GM13976 (cell line): ENCODE measurements at regions not wholly inside any gene's neighbourhood (a gene's known extent, or its start where the extent isn't known, plus 50 kb on each side); places are given as distances from the start of the nearest gene placed in this dataset.

Experiments
- DNase-seq: peaks from one replicate; pipeline ENCODE4 v3.0.0; 2012; ENCODE audit warnings: low spot score
- in situ Hi-C: fragments of 300-500 bp; cut with MboI; formaldehyde crosslinking; loops from one replicate; pipeline ENCODE4 v1.12.0; 2022; ENCODE audit warnings: low sequenced_read_pairs, mixed read lengths, inconsistent platforms; ENCODE audit not compliant: unreplicated experiment
- TF ChIP-seq, protein P1 (sequence below): IDR thresholded peaks from 2 replicates; pipeline ENCODE4 v1.5.1; 2012; ENCODE audit warnings: borderline replicate concordance, mild to moderate bottlenecking; ENCODE audit not compliant: insufficient read depth; ENCODE audit errors: extremely low read depth, missing control alignments, control extremely low read depth

DNA sequence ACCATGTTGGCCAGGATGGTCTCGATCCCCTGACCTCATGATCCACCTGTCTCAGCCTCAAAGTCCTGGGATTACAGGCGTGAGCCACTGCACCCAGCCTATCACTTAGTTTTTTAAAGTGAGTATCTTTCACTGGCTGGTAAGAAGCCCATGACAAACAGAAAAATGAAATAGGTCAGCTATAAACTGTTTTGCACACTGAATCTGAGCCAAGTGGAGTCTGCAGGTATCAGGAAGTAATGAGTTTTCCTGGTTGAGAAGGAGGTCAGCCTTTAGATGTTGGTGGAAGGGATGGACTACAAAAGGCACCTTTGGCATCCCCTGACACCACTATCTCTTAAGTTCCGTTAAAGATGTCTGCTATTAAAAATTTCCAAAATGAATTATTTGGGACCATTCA, 345.1 kb downstream of the AASDHPPT start:
- TF ChIP-seq, protein P1, sequence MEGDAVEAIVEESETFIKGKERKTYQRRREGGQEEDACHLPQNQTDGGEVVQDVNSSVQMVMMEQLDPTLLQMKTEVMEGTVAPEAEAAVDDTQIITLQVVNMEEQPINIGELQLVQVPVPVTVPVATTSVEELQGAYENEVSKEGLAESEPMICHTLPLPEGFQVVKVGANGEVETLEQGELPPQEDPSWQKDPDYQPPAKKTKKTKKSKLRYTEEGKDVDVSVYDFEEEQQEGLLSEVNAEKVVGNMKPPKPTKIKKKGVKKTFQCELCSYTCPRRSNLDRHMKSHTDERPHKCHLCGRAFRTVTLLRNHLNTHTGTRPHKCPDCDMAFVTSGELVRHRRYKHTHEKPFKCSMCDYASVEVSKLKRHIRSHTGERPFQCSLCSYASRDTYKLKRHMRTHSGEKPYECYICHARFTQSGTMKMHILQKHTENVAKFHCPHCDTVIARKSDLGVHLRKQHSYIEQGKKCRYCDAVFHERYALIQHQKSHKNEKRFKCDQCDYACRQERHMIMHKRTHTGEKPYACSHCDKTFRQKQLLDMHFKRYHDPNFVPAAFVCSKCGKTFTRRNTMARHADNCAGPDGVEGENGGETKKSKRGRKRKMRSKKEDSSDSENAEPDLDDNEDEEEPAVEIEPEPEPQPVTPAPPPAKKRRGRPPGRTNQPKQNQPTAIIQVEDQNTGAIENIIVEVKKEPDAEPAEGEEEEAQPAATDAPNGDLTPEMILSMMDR, result no peak
- in situ Hi-C loops, result no loop called here
- DNase-seq, result no peak

DNA sequence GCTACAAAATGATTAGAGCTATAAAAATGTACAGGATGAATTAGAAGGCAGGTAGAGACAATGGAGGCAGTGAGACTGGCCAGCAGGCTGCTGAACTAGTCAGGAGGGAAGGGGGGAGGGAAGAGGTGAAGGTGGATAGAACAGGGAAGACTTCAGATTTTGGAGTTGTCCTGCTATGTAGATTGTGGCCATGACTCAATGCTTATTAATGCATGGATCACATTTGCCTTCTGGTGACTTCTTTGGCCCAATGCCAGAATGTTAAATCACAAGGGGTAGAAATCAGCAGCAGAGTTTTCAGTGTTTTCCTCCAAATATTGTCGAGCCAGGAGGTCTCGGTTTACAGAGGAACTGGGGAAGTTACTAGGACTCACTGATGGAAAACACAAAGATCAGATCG, 346.6 kb downstream of the AASDHPPT start:
- TF ChIP-seq, protein P1, result no peak
- no peak for DNase-seq
- in situ Hi-C loops, result no loop called here

DNA sequence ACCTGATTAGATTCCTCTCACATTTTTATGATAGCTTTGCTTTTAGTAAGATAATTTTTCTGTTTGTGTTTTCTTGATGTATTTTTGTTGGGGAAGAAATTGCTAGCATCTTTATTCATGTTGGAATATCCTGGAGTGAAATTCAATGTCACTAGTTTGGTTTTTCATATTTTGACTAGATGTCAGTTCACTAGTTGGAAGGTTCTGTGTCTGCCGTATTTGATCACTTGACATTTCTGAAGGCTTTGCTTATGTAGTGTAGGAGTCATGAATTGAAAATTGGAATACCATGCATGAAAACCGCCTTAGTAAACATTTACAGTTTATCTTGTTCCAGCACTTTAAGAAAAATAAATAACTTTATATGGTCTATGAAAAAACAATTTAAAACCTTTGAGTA, 348.4 kb downstream of the AASDHPPT start:
- TF ChIP-seq, protein P1, result no peak
- in situ Hi-C loops, result no loop called here
- DNase-seq, result no peak

DNA sequence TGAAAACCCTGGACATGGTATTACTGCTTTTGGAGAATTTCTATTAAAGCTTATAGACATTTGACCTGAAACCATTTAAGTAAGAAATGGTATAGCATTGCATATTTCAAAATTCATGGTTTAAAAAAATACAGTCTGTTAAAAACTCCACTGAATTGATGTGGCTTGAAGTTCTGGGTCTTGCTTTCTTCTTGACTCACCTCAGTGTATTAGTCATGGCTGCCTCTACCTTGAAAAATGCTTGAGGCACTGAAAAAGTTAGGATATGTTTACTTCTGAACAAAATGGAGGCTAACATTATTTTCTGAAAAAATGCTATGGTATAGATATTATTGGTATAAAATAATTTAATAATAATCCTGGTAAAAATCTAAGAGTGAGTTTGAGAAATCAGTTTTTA, 349.2 kb downstream of the AASDHPPT start:
- no peak for DNase-seq
- in situ Hi-C loops, result no loop called here

DNA sequence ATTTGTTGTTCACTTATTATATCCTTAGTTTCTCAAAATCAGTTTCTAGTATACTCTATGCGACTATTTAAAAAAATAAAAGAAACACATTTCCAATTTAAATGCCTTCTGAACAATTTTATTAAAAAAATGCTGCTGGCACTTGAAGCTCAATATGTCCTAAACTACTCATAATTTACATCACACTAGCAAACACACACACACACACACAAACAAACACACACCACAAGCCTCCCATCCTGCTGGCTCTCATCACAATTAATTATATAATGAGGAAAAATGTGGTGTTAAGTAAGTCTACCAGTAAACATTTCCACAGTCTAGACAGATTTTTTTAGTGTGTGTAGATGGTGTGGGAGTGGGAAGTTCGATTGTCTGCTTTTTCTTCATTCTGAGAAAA, 350.3 kb downstream of the AASDHPPT start:
- in situ Hi-C loops, result no loop called here

More for the DNA sequence above, 349.2 kb downstream of the AASDHPPT start:
- TF ChIP-seq, protein P1, result no peak

DNA sequence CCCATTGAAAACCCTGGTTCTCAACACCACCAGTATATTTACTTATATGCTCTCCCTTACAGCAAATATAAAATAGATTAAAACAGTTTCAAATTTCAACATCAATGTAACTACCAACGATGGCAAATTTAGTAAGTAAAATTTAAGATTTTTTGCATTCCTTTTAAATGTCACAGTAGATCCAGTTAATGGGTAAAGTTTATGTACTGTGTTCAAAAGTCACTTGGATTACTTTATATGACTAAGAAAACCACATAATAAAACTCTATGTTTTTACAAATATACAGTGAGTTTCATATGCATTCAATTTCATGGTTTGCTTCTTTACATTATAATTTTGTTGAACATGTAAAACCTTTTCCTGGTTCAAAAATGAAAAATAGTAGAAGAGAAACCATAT, 364.6 kb downstream of the AASDHPPT start:
- TF ChIP-seq, protein P1, result no peak
- in situ Hi-C loops, result no loop called here
- no peak for DNase-seq

More for the DNA sequence above, 350.3 kb downstream of the AASDHPPT start:
- no peak for DNase-seq
- TF ChIP-seq, protein P1, result no peak

DNA sequence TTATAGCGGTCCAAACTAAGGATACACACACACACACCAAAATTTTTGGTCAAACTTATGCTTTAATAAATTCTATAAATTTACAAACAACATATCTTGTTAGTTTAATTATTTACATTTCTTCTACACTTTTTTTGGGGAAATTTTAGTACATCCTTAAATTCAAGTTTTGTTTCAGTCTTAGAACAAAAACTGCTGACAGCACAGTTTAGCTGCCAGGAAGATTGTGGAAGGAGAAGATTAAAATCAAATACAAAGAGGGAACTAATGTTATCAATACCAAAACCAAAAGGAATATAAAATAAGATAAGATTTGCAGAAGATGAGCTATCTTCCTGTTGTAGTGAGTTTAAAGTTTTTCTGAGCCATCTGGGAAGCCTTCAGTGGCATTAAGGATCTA, 368.8 kb downstream of the AASDHPPT start:
- TF ChIP-seq, protein P1, result no peak
- DNase-seq, result no peak
- in situ Hi-C loops, result no loop called here
